Neural progenitor cell (in vitro differentiated cells): ENCODE measurements at regions not wholly inside any gene's neighbourhood (a gene's known extent, or its start where the extent isn't known, plus 50 kb on each side); places are given as distances from the start of the nearest gene placed in this dataset. TPM values are rescaled to one million over a fixed set of nuclear protein-coding genes. Genes with fewer than 3 reads are reported as not detected.

ENCODE experiments used
- DNase-seq: peaks from one replicate; pipeline ENCODE4 v3.0.0-alpha.2; 2016; ENCODE audit warnings: low spot score
- H2AFZ ChIP-seq: fragments of 200-600 bp; sonication (generic); replicated peaks from 2 replicates; pipeline ENCODE4 v1.6.1; 2016; ENCODE audit warnings: antibody characterized with exemption
- H3F3A ChIP-seq: fragments of 200-600 bp; sonication (generic); 2 replicates; pipeline ENCODE4 v1.6.1; 2016; ENCODE audit warnings: antibody characterized with exemption, low read depth
- H3K27ac ChIP-seq: fragments of 200-600 bp; sonication (generic); 2 replicates; pipeline ENCODE4 v1.5.1; 2016; ENCODE audit warnings: mild to moderate bottlenecking
- H3K27me3 ChIP-seq: fragments of 200-600 bp; sonication (generic); 2 replicates; pipeline ENCODE4 v1.6.1; 2016; ENCODE audit warnings: mild to moderate bottlenecking, moderate library complexity
- H3K36me3 ChIP-seq: fragments of 200-600 bp; sonication (generic); 2 replicates; pipeline ENCODE4 v1.5.1; 2016
- H3K4me1 ChIP-seq: fragments of 200-600 bp; sonication (generic); 2 replicates; pipeline ENCODE4 v1.6.1; 2016; ENCODE audit warnings: mixed run types
- H3K4me2 ChIP-seq: fragments of 200-600 bp; sonication (generic); 2 replicates; pipeline ENCODE4 v1.6.1; 2016
- H3K4me3 ChIP-seq: fragments of 200-600 bp; sonication (generic); 2 replicates; pipeline ENCODE4 v1.5.1; 2016
- H3K79me2 ChIP-seq: fragments of 200-600 bp; sonication (generic); 2 replicates; pipeline ENCODE4 v1.6.1; 2016; ENCODE audit warnings: low read depth
- H3K9ac ChIP-seq: fragments of 200-600 bp; sonication (generic); 2 replicates; pipeline ENCODE4 v1.6.1; 2016
- H3K9me3 ChIP-seq: fragments of 200-600 bp; sonication (generic); 2 replicates; pipeline ENCODE4 v1.5.1; 2016; ENCODE audit warnings: low read depth
- H4K20me1 ChIP-seq: fragments of 200-600 bp; sonication (generic); 2 replicates; pipeline ENCODE4 v1.6.1; 2016; ENCODE audit warnings: low read depth
- H3K27ac Mint-ChIP-seq: 3 replicates; pipeline ENCODE4 v1.8.0; 2021; ENCODE audit warnings: mixed read lengths
- H3K27me3 Mint-ChIP-seq: 2 replicates; pipeline ENCODE4 v1.8.0; 2022; ENCODE audit warnings: low read depth, mild to moderate bottlenecking, inconsistent platforms, moderate library complexity, mixed read lengths; ENCODE audit not compliant: insufficient read depth
- H3K36me3 Mint-ChIP-seq: 3 replicates; pipeline ENCODE4 v1.8.0; 2021; ENCODE audit warnings: mixed read lengths
- H3K4me1 Mint-ChIP-seq: 3 replicates; pipeline ENCODE4 v1.8.0; 2021; ENCODE audit warnings: mixed read lengths
- H3K4me3 Mint-ChIP-seq: 3 replicates; pipeline ENCODE4 v1.8.0; 2021; ENCODE audit warnings: mild to moderate bottlenecking, moderate library complexity, mixed read lengths
- H3K9me3 Mint-ChIP-seq: 3 replicates; pipeline ENCODE4 v1.8.0; 2020; ENCODE audit warnings: mixed read lengths
- CTCF ChIP-seq: fragments of 200-600 bp; sonication (generic); IDR thresholded peaks from 2 replicates; pipeline ENCODE4 v1.5.1; 2017; ENCODE audit warnings: antibody characterized with exemption, mild to moderate bottlenecking
- EZH2 ChIP-seq: fragments of 200-600 bp; sonication (generic); IDR thresholded peaks from 2 replicates; pipeline ENCODE4 v1.6.1; 2017; ENCODE audit warnings: antibody characterized with exemption, mild to moderate bottlenecking, moderate library complexity
- EZH2phosphoT487 ChIP-seq: fragments of 200-600 bp; sonication (generic); IDR thresholded peaks from 2 replicates; pipeline ENCODE4 v1.6.1; 2017; ENCODE audit warnings: antibody characterized with exemption
- small RNA-seq: library from RNA; depleted of rRNA; stranded (forward); fragments of <200 nt; gene quantifications from one replicate; pipeline ENCODE3, GENCODE V24; 2015

GRCh38 chr5:163387589-163388343 is 49.6 kb upstream of the CCNG1 start:
- H3K9ac ChIP-seq: no peak overlapping the region
- Mint-ChIP-seq H3K9me3 (peaks cover 8% of the 10 kb centered on the region), H3K4me3 (no peak overlapping the region), H3K27ac (no peak overlapping the region), H3K4me1 (peaks cover 13% of the 10 kb centered on the region), H3K27me3 (no peaks in the 10 kb centered on the region), H3K36me3 (no peaks in the 10 kb centered on the region)
- no peaks in the 10 kb centered on the region for H3K4me1 ChIP-seq
- no peaks in the 10 kb centered on the region for H3K79me2 ChIP-seq
- no peaks in the 10 kb centered on the region for H3F3A ChIP-seq
- TF ChIP-seq EZH2: no peak
- TF ChIP-seq EZH2phosphoT487: no peak
- TF ChIP-seq CTCF: no peak
- H3K36me3 ChIP-seq: no peaks in the 10 kb centered on the region
- no peaks in the 10 kb centered on the region for H3K9me3 ChIP-seq
- no peaks in the 10 kb centered on the region for H3K27me3 ChIP-seq
- DNase-seq: no peak
- H3K4me3 ChIP-seq: no peak overlapping the region
- no peaks in the 10 kb centered on the region for H4K20me1 ChIP-seq
- no peak overlapping the region for H3K4me2 ChIP-seq
- no peak overlapping the region for H3K27ac ChIP-seq
- H2AFZ ChIP-seq: no peak overlapping the region

Small RNA genes in the stretch of these regions (small RNA-seq; reads per million reads assigned to genes)
- gene RNU6-164P: not detected
